Psoas muscle (tissue), 7 donors: ENCODE measurements at regions not wholly inside any gene's neighbourhood (a gene's known extent, or its start where the extent isn't known, plus 50 kb on each side); places are given as distances from the start of the nearest gene placed in this dataset.

Experiments used
- ATAC-seq, 4 donors: fragments of 200-7000 bp; cut with Tn5 transposase; one replicate each; pipeline ENCODE4 v1.9.1; 2020; ENCODE audit warnings: moderate library complexity in 3 of 4, mild to moderate bottlenecking in 2 of 4
- DNase-seq, 2 donors: peaks; one replicate each; pipeline ENCODE4 v3.0.0-alpha.2; 2020
- H3K27ac ChIP-seq: fragments of 200-600 bp; one replicate; pipeline ENCODE4 v1.8.0; 2022
- H3K27me3 ChIP-seq, 3 donors: fragments of 200-600 bp in 1 of 3; one replicate each; pipeline versions ENCODE4 v1.6.1 to v1.8.0; 2013 to 2022; ENCODE audit warnings: low read length in 2 of 3, mild to moderate bottlenecking in 2 of 3, moderate library complexity in 1 of 3; ENCODE audit not compliant: insufficient read depth in 3 of 3
- H3K36me3 ChIP-seq, 2 donors: fragments of 200-600 bp in 1 of 2; one replicate each; pipeline versions ENCODE4 v1.6.1 to v1.8.0; 2013 to 2022; ENCODE audit warnings: low read depth in 1 of 2, mild to moderate bottlenecking in 1 of 2, moderate library complexity in 1 of 2; ENCODE audit not compliant: insufficient read depth in 1 of 2
- H3K4me1 ChIP-seq: fragments of 200-600 bp; one replicate; pipeline ENCODE4 v1.8.0; 2022
- H3K4me3 ChIP-seq: fragments of 200-600 bp; one replicate; pipeline ENCODE4 v1.8.0; 2022; ENCODE audit warnings: mild to moderate bottlenecking
- H3K9me3 ChIP-seq: fragments of 200-600 bp; one replicate; pipeline ENCODE4 v1.8.0; 2022
- WGBS, 3 donors: extraction: QIAGEN DNeasy Blood & Tissue Kit; methylation state at CpG; one replicate each; pipeline versions ENCODE4 v1.1.6 to v1.1.7; 2013; 5-methylcytosine and 5-hydroxymethylcytosine counted together
- intact Hi-C, 2 donors: fragments of 100-400 bp; cut with DNase I; formaldehyde crosslinking; loops; one replicate each; pipeline versions ENCODE4 v1.11.0 to v1.14.2; 2022
- TF ChIP-seq, protein P1 (sequence below): fragments of 200-600 bp; IDR thresholded peaks from one replicate; pipeline ENCODE4 v1.8.0; 2022; ENCODE audit warnings: antibody characterized with exemption
- donor health status: healthy with polysubstance abuse.
- donor health status: DM: no; HTN: no; CAD: no; lungs with moderate emphysema.
- donor health status: Bipolar disorder and iron deficiency.
- donor health status: healthy.
- donor health status: DM: yes; HTN: yes; CAD: no.
- donor health status: DM: no; HTN: no; CAD: no.
- donor health status: DM: yes; HTN: yes; CAD: no.

DNA sequence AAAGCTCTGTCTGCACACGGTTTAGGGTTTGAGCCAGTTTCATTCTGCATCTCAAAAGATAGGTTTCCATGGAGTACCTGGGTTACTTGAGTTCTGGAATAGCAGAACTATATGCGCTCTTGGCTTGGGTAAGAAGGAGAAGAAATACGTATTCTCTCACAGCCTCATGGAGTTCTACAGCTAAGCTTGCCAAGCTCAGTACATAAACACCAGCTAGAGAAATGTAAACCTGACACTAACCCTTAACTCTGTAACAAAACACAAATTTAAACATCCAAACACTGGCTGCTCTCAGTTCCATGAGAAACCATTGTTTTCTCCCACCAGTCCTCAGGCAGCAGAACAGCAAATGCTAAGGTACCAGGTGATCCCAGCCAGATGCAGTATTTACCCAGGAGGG lies 557.2 kb downstream of the INHBA start:
- TF ChIP-seq, protein P1, sequence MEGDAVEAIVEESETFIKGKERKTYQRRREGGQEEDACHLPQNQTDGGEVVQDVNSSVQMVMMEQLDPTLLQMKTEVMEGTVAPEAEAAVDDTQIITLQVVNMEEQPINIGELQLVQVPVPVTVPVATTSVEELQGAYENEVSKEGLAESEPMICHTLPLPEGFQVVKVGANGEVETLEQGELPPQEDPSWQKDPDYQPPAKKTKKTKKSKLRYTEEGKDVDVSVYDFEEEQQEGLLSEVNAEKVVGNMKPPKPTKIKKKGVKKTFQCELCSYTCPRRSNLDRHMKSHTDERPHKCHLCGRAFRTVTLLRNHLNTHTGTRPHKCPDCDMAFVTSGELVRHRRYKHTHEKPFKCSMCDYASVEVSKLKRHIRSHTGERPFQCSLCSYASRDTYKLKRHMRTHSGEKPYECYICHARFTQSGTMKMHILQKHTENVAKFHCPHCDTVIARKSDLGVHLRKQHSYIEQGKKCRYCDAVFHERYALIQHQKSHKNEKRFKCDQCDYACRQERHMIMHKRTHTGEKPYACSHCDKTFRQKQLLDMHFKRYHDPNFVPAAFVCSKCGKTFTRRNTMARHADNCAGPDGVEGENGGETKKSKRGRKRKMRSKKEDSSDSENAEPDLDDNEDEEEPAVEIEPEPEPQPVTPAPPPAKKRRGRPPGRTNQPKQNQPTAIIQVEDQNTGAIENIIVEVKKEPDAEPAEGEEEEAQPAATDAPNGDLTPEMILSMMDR = no peak
- intact Hi-C loops = no loop called here
- WGBS, 3 donors = 77 to 83% (median 80%) methylated on average over 3 of the region's 3 CpGs
- no peak overlapping the region for H3K27ac ChIP-seq
- DNase-seq (no peak), ATAC-seq (no peak)
- no peaks in the 10 kb centered on the region for H3K9me3 ChIP-seq
- no peaks in the 10 kb centered on the region for H3K27me3 ChIP-seq
- no peaks in the 10 kb centered on the region for H3K4me1 ChIP-seq
- H3K4me3 ChIP-seq = no peak overlapping the region
- H3K36me3 ChIP-seq = no peaks in the 10 kb centered on the region

DNA sequence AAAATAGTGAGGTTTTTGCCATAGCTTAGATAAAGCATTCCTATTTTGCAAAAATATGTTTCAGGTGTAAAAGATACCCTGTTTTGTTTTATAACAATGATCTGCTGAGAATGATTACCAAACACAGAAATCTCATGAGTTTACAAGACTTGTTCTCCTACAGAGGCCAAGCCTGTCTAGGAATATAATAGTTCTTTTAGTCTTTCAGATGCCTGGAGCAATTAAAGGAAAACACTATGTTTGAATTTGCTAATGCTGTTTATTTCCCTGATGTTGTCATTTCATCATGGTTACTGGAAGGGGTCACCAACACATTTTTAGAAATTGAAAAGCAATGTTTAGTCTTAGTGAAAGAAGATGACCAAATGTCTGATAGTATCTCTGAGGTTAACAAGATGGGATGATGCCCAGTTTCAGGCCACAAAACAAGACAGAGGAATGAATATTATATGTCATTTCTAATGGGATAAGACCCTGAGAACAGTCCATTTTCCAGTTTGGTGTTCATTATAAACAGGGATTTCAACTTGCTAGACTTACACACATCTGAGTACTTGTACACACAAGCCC lies 559.9 kb downstream of the INHBA start:
- intact Hi-C loops = no loop called here
- ATAC-seq = no peak
- DNase-seq = no peak

DNA sequence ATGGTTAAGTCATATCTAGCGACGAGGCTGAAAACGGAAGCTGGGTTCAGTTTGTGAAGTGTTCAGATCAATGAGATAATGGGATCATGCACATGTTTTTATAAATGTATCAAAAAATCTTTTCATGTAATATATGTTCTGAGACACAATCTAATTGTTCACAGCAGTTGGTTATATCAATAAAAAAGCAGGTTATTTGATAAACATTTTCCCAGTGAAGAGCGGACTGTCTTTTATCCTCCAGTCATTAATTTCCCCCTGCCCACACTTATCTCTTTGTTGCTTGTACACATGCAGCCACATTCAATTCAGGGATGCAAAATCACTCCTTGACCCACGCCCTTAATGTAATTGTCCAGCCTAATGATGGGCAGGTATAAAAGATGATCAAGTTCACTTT lies 563.1 kb downstream of the INHBA start:
- 79 to 95% (median 89%) methylated on average over 5 of the region's 5 CpGs for WGBS, 3 donors
- DNase-seq = no peak

More for the DNA sequence above, 559.9 kb downstream of the INHBA start:
- TF ChIP-seq, protein P1 = no peak
- Histone ChIP-seq H3K4me3 (no peak overlapping the region), H3K4me1 (no peaks in the 10 kb centered on the region), H3K36me3 (no peaks in the 10 kb centered on the region), H3K27ac (no peak overlapping the region), H3K9me3 (no peaks in the 10 kb centered on the region), H3K27me3 (no peaks in the 10 kb centered on the region)

GRCh38 chr7:41136551-41136950 lies 566.3 kb downstream of the INHBA start:
- no peaks in the 10 kb centered on the region for H3K4me1 ChIP-seq
- no peak overlapping the region for H3K4me3 ChIP-seq
- TF ChIP-seq, protein P1 = no peak
- no peaks in the 10 kb centered on the region for H3K36me3 ChIP-seq
- no peak for ATAC-seq
- DNase-seq = no peak
- H3K9me3 ChIP-seq = no peaks in the 10 kb centered on the region
- intact Hi-C loops = no loop called here
- no peaks in the 10 kb centered on the region for H3K27me3 ChIP-seq
- H3K27ac ChIP-seq = no peak overlapping the region
- WGBS, 3 donors = 90 to 92% (median 92%) methylated on average over 15 of the region's 15 CpGs

More for the DNA sequence above, 563.1 kb downstream of the INHBA start:
- intact Hi-C loops = no loop called here
- no peak for ATAC-seq
- Histone ChIP-seq H3K27ac (no peak overlapping the region), H3K36me3 (no peaks in the 10 kb centered on the region), H3K4me1 (no peaks in the 10 kb centered on the region), H3K4me3 (no peak overlapping the region), H3K27me3 (no peaks in the 10 kb centered on the region), H3K9me3 (no peaks in the 10 kb centered on the region)
- TF ChIP-seq, protein P1 = no peak

GRCh38 chr7:41135511-41135910 lies 567.4 kb downstream of the INHBA start:
- Histone ChIP-seq H3K4me1 (no peaks in the 10 kb centered on the region), H3K36me3 (no peaks in the 10 kb centered on the region), H3K4me3 (no peak overlapping the region), H3K27ac (no peak overlapping the region), H3K9me3 (no peaks in the 10 kb centered on the region), H3K27me3 (no peaks in the 10 kb centered on the region)
- intact Hi-C loops = no loop called here
- WGBS, 3 donors = 75 to 94% (median 83%) methylated on average over 5 to 6 of the region's 6 CpGs
- DNase-seq = no peak
- TF ChIP-seq, protein P1 = no peak
- ATAC-seq = no peak
